ENCODE measurements at regions not wholly inside any gene's neighbourhood (a gene's known extent, or its start where the extent isn't known, plus 50 kb on each side); places are given as distances from the start of the nearest gene placed in this dataset.

DNA sequence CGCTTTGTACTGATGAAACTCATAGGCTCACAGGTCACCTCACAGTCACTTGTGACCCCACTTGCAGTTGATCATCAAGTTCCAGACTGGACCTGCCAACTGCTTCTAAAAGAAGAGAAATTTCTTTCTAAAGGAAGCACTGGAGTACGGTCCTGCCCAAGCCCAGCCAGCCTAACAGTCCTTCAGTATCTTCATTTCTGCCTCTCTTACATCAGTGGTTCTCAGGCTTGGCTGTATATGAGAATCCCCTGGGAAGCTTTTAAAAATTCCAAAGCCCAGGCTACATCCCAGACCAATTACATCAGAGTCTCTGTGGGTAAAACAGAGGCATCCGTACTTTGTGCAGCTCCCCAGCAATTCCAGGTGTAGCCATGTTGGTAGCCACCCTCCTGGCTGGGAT lies 282.1 kb downstream of the NFIB start:
- TF ChIP-seq CTCF (IDR thresholded peaks at IDR 0.05) (no peak), POLR2A (IDR thresholded peaks at IDR 0.05) (no peak)

All from thyroid gland (tissue), 4 donors.